SK-MEL-5 (cell line): ENCODE measurements at regions not wholly inside any gene's neighbourhood (a gene's known extent, or its start where the extent isn't known, plus 50 kb on each side); places are given as distances from the start of the nearest gene placed in this dataset.

ENCODE experiments used
- DNase-seq: peaks from one replicate; pipeline ENCODE4 v3.0.0-alpha.2; 2016; ENCODE audit warnings: low read depth, low spot score
- in situ Hi-C: cut with HindIII; loops from 2 replicates; pipeline ENCODE4 v1.10.0; 2016; ENCODE audit warnings: low sequenced_read_pairs, high pct_unique_total_duplicates, low pct_unique_long_range_greater_than_20kb

DNA sequence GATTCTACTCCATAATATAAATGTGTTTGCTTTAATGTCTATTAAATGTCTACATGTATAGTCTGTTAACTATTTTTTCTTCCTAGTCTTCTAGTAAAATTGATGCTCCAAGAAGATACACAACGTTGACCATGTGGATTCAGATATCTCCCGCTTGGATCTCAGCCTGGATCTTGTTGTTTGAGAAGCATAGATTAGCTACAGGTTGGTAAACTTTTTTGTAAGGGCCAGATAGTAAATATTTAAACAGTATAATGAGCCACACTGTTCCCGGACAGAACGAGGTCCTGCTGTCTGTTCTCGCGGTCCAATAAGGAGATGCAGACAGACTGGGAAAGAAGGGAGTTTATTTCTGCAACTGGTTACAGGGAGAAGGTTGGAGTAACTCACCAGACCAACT lies 86.2 kb upstream of the IL12B start:
- DNase-seq, result no peak
- in situ Hi-C loops, result no loop called here

DNA sequence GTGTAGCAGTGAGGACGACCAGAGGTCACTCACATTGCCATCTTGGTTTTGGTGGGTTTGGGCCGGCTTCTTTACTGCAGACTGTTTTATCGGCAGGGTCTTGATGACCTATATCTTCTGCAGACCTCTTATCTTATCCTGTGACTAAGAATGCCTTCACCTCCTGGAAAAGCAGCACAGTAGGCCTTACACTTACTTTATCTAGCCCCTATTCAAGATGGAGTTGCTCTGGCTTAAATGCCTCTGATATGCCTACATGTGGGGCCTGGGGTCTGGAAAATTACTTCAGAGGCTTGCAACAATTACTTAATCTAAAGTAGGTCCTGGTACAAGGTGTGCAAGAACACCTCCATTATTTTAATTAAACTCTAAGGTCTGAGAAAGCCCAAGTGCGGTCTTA lies 86.9 kb upstream of the IL12B start:
- in situ Hi-C loops, result no loop called here
- DNase-seq, result no peak

DNA sequence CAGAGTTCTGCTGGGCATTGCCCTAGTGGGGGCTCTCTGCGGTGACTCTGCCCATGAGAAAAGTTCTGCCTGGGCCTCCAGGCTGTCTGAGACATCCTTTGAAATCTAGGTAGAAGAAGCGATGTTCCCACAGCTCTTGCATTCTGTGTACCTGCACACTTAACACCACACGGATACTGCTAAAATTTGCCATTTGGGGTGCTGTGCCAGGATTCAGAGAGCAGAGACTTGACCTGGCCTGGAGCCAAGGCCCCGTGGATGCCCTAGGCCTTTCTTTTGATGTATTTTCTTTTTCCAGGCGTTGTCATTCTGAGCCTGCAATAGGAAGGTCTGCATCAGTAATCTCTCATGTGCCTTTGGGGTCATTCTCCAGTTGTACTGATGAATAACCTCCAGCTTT lies 89.3 kb upstream of the IL12B start:
- DNase-seq, result peak; percentile 15
- in situ Hi-C loops, result no loop called here

DNA sequence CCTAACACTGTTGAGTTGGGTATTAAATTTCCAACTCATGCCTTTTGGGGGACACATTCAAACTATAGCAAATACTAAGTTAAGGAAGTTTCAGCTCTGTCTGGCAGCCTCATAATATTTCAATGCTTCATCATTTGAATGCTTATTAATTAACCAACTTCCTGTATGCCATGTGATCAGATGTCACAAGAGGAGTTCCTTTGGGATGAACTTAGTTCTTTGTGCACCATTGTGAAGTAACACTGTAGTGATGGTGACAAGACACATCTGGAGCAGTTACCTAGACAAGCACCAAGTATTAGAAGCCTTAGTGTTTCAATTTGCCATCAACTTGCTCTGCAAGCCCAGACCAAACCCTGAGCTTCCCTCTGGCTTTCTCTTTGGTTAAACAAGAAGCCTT lies 90.7 kb upstream of the IL12B start:
- no peak for DNase-seq
- in situ Hi-C loops, result no loop called here

DNA sequence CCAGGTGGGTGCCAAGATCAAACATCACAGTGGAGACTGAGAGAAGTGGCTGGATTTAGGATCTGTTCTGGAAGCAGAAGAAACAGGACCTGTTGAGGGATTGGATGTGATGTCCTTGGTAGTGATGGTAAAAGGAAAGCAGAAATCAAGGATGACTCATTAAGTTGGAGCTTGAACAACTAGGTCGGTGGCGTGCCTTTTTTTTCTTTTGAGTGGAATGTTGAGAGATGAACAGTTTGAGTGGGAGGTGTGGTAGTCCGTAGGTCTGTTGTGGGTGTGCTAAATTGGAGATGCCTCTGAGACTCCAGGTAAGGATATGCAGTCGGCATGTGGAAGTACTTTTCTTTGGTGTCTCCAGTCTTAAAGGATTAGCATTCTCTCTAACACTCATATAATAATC lies 92.1 kb upstream of the IL12B start:
- in situ Hi-C loops, result no loop called here
- DNase-seq, result no peak

DNA sequence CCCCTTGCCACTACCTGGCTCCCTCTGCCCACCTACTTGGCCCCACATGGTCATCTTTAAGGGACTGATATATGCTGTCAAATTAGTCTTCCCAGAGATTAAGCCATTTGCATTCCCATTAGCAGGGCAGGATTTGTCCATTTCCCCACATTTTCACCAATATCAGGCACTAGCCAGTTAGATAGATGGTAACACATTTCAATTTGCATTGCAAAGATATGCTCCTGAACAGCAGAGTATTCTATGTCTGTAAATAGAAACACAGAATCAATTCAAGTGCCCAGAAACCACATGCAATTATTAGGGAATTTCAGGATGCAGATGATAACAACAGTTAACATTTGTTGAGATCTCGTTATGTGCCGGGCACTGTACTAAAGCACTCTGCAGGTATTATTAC lies 92.6 kb upstream of the IL12B start:
- DNase-seq, result no peak
- in situ Hi-C loops, result no loop called here

DNA sequence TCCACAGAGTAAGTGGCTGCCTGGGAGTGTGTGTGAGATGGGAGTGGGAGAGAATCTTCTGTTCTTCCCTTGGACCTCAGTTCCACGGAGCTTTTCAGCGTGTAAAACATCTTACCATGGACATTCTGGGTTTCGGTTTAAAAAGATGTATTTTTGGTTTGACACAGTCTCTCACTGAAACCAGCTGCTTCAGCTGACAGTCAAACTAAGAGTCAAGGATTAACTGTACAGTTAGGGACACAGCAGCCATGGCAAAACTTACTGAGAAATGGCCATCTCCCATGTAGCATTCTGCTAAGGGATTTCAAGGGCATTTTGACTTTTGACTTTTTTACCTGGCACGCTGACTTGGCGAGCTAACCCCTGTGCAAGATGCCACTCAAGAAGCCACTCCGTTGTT lies 93.8 kb upstream of the IL12B start:
- DNase-seq, result no peak
- in situ Hi-C loops, result no loop called here

DNA sequence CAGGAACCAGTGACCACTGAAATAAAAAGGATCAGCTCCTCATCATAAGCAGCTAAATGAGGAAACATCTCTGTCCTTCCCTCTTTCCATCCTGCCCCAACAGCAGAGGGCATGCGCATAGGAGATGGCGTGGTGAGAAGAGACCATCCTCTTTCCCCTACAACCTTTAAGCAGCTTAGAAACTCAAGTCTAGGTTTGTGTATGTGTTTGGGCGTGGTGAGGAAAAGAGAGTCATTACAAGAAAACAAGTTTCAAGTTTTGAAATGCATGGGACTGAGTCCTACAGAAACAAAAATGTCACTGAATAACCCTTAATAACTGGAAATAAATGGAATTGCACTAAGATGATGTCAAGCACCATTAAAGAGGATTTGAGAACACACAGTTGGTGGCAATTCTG lies 96.4 kb upstream of the IL12B start:
- DNase-seq, result no peak
- in situ Hi-C loops, result no loop called here

DNA sequence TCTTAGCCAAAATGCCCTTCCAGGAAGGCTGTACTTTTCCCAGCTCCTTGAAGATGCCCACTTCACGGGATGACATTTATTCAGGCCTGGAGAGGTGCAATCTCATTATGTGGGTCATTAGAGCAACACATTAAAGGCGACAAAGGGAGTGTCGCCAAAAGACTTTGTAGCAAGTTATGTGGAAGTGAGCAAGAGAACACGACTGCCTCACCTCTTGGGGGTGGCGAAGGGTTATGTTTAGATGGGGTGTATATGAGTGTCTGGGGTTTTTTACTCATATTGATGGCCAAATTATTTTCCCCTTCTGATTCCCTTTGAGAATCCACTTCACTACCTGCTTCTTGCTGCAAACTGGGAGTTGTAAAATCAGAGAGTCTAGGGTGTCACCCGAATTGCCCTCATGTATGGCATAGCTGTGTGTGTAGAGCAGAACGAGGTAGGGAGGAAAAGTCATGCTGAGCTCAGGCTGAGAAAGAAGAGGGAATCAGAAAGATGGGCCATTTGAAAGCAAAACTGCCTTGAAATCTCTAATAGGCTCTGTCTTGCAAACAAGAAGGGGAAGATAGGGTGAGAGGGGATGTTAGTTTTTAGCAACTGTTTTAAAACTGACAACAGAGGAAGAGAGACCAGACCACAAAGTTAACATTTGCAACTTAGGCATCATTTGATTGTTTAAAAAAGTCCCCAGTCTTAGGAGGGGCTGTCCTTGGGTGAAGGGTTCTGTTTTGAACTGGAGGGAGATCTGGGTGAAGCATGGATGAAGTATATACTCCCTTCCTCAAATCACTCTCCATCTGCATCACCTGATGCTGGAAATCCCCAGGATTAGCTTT lies 97.1 kb upstream of the IL12B start:
- no peak for DNase-seq
- in situ Hi-C loops, result no loop called here

DNA sequence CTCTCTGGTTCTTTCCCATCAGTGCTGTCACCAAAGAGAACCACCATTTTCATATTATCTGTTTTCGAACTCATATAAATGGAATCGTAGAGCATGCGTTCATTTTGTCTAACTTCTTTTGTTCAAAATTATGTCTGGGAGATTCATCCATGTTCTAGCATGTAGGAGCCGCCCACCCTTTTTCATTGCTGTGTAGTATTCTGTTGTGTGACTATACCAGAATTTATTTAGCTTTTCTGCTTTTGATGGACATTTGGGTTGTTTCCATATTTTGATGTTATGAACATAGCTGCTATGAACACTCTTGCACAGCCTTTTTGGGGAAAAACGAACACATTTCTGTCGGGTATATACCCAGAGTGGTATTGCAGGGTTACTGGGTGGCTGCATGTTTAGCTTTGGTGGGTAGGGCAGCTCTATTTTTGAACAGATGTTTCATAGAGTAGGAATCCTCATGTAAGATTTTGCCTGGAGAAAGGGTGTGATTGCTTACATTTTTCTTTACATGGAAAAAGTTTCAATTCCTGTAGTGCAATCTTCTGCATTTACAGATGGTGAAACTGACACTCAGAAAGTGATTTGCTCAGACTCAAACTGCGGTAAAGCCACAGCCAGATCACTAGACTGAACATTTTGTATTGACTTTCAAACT lies 100.2 kb upstream of the IL12B start:
- DNase-seq, result no peak
- in situ Hi-C loops, result no loop called here

DNA sequence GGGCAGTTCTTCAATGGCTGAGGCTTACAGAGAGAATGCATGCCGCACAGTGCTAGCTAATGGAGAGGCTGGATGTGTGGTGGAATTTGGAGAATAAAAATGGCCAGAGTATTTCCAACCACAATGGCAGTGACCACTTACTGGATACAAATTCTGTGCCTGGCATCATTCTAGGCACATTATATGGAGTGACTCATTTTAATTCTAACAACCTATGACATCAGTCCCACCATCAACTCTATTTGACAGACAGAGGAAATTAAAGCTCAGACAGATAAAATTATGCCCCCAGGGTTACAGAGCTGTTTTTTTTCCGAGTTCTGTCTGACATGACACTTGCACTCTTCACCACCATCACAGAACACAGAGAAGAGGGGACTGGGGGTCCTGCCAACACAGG lies 105.6 kb upstream of the IL12B start:
- in situ Hi-C loops, result no loop called here
- no peak for DNase-seq

DNA sequence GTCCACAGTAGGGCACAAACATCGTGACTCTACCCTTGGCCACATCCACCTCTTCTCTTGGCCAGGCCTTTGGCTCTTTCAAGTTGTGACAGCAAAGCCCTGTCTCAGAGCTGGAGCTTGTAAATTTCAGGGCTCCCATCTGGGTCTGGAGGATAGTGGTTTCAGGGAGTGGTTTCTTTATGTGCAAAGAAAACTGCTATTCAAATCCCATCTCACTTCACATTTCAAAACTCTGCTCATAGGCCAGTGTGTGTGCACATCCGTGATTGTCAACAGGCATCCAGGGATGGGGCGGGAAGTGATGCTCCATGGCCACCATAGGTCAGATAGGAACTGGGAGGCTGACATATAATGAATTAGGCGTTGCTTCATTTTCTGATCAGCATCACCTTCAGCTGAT lies 107.8 kb upstream of the IL12B start:
- in situ Hi-C loops, result no loop called here
- no peak for DNase-seq

DNA sequence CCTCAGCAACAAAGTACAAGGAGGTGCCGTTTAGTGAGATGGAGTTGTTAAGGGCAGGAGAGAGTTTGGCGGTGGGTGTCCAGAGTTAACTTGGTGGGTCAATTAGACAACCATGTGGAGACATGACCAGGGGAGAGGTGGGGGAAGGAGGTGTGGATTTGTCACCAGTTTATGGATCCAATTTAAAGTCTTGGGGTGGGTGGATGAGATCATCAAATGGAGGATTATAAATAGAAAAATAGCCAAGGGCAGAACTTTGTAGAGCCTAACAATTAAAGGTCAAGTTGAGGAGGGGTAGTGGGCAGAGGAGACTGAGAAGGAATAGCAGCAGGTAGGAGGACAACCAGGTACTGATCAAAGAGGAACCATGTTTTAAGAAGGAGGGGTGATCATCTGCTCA lies 108.7 kb upstream of the IL12B start:
- no peak for DNase-seq
- in situ Hi-C loops, result no loop called here

DNA sequence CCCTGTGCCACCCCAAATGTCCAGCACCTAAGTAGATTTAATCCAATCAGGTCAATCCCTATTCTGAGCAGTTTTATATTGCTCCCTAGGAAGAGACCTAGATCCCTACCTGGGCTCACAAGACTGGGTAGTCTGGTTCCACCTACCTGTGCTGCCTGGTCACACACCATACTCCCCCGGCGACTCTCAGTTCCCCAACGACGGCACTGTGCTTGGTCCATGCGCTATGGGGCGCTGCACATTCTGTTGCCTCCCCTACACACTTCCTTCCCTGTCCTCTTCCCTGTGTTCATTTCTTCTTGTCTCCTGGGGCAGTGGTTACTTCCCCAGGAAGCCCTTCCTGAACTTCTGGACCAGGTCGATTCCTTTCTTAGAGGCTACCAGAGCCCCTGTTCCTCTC lies 109.9 kb upstream of the IL12B start:
- in situ Hi-C loops, result no loop called here
- DNase-seq, result no peak

DNA sequence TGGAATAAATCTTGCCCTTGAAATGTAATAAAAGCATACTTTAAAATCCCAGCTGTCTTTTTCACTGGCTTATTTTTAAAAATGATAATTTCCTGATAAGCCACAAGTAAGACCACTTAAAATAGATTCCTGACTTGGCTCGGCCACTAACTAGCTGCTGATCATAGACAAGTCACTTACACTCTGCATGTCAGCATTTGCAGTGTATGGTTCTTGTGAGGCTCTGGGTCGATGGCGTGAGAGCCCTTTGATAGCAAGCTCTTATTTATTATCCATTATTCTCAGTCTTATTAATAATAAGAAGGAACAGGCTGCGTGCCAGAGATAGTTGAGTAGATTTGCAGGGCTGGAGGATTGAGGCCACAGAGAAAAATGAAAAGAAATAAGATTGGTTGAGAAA lies 110.7 kb upstream of the IL12B start:
- in situ Hi-C loops, result no loop called here

DNA sequence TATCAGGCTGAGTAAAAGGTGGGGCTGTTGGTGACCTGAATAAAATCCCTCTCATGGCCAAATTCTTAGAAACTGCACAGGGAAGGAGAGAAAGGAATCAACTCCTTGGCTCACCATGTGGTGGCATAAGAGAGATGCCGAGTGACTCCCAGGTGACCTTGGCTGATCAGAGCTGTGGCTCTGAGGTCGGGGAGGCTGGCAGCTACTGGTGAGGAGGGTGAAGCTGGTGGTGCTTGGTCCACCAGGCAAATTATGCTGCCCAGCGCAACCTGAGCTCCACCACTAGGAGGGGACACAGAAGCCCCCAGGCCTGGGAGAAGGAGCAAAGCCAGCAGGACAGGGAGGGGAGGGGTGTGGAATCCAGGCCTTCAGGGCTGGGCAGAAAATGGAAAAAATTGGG lies 111.2 kb upstream of the IL12B start:
- DNase-seq, result peak; percentile 55
- in situ Hi-C loops, result no loop called here

More for the DNA sequence above, 110.7 kb upstream of the IL12B start:
- DNase-seq, result no peak

DNA sequence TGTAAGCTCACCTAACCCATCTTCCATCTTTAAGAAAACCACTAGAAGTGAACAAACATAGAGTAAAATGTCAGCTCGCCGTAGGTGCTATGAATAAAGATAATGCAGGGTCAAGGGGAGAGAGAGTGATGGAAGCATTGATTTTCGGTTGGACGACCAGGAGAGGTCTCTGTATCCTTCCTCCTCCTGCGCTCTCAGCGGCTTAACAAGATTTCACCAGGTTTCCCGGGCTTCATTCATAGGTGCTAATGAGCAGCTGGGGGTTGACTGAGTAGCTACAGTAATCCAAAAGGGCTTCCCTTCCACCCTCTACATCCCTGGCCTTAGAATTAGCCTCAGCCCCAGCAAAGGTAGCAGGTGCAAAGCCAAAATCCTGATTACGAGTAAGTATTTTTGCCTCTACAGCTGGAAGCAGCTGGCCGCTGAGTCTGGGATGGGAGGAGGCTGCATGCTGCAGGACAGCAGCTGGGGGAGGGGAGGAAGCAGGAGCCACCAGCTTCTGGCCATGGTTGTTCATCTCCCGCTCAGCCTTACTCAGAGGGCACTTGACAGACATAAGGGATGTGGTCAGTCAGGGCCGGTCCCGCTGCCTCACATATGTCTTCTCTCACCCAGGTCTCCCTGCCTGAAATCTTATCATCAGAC lies 112.0 kb upstream of the IL12B start:
- no peak for DNase-seq
- in situ Hi-C loops, result no loop called here

DNA sequence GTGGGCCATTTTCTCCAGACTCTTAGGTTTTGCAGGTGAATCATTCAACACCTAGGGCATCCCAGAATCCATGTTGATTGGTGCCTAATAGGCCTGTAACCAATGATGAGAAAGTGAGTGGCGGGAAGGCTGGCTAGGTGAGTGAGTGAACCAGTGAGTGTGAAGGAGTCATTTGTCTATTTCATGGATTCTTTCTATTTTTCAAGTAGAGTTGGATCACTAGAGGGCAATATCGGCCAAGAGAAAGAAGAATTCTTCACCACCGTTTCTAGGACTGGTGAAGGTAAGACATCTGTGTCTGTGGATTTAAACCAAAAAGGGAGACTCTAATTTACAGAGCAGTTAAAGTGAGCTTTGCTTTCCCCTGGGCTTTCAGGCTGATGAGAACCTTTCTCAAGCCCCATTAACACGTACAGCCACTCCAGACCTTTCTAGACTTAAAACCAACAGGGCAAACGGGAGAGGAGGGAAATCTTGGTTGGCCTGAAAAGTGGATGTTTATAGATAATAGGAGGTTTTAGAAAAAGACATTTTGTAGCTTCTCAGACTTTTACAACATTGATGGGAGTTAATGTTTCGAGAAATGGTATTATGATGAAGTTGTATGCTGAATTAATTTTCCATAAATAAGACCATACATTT lies 114.3 kb upstream of the IL12B start:
- DNase-seq, result peak; percentile 69
- in situ Hi-C loops, result no loop called here
